ENCODE measurements at regions not wholly inside any gene's neighbourhood (a gene's known extent, or its start where the extent isn't known, plus 50 kb on each side); places are given as distances from the start of the nearest gene placed in this dataset.

GRCh38 chr5:125987677-125988255, 435.4 kb upstream of the GRAMD2B start:
- CTCF ChIA-PET, result interaction anchor here (0.7 kb wide), 1 partner anchor 248 kb away, joined by 3 read pairs; no protein-coding TSS in a partner anchor
- no peak for FAIRE-seq
- TF ChIP-seq MAX (IDR thresholded peaks at IDR 0.05; ENCODE audit: insufficient read depth, insufficient read length) (no peak), MYC (IDR thresholded peaks at IDR 0.05; ENCODE audit: low read depth, low read length) (no peak)
- TF ChIP-seq, protein P1, sequence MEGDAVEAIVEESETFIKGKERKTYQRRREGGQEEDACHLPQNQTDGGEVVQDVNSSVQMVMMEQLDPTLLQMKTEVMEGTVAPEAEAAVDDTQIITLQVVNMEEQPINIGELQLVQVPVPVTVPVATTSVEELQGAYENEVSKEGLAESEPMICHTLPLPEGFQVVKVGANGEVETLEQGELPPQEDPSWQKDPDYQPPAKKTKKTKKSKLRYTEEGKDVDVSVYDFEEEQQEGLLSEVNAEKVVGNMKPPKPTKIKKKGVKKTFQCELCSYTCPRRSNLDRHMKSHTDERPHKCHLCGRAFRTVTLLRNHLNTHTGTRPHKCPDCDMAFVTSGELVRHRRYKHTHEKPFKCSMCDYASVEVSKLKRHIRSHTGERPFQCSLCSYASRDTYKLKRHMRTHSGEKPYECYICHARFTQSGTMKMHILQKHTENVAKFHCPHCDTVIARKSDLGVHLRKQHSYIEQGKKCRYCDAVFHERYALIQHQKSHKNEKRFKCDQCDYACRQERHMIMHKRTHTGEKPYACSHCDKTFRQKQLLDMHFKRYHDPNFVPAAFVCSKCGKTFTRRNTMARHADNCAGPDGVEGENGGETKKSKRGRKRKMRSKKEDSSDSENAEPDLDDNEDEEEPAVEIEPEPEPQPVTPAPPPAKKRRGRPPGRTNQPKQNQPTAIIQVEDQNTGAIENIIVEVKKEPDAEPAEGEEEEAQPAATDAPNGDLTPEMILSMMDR (IDR thresholded peaks at IDR 0.05; ENCODE audit: extremely low read depth in 1 of 2, insufficient read depth in 1 of 2, low read depth in 1 of 2, low read length in 2 of 2), result no peak

DNA sequence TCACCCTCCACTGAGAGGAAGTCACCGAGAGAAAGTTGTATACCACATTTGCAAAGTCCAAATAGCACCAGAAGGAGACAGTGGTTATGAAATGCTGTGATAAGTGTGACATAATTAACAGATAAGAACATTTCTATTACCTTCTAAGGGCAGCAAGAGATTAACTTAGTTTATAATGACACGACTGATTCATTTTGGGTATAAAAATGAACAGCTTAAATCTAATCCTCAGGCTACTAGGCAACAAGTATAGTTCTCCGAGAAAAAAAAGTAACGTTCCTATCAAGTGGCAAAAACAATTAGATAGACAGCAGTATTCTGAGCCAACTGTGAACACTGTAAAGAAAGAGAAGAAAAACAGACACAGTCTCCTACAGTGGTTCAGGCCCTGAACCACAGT, 431.2 kb upstream of the GRAMD2B start:
- TF ChIP-seq POLR2A (IDR thresholded peaks at IDR 0.05; ENCODE audit: low read depth, low read length) (no peak), JUN (IDR thresholded peaks at IDR 0.05; ENCODE audit: borderline replicate concordance, insufficient read depth, insufficient read length, low read depth) (no peak), GATA2 (IDR thresholded peaks at IDR 0.05; ENCODE audit: insufficient read depth, insufficient read length, low read depth, low read length) (no peak), FOS (IDR thresholded peaks at IDR 0.05; ENCODE audit: borderline replicate concordance, insufficient read depth, low read length) (no peak), POLR2AphosphoS5 (IDR thresholded peaks at IDR 0.05; ENCODE audit: insufficient read depth, low read depth, low read length) (no peak), MYC (IDR thresholded peaks at IDR 0.05; ENCODE audit: low read depth, low read length) (no peak), EZH2 (IDR thresholded peaks at IDR 0.05; ENCODE audit: borderline replicate concordance, low read depth, low read length, severe bottlenecking) (no peak), MAX (IDR thresholded peaks at IDR 0.05; ENCODE audit: insufficient read depth, insufficient read length) (no peak)
- TF ChIP-seq, protein P1 (IDR thresholded peaks at IDR 0.05; ENCODE audit: extremely low read depth in 1 of 2, insufficient read depth in 1 of 2, low read depth in 1 of 2, low read length in 2 of 2), result no peak
- CTCF ChIA-PET, result no interaction called here
- POLR2A ChIA-PET, result no interaction called here
- Histone ChIP-seq H3K4me2 (ENCODE audit: insufficient read depth, low read length) (no peak overlapping the region), H4K20me1 (replicated peaks; ENCODE audit: control insufficient read depth, extremely low read depth, insufficient read depth, low read length) (no peaks in the 10 kb centered on the region), H3K4me1 (ENCODE audit: control insufficient read depth, extremely low read depth, insufficient read depth, low read length) (no peaks in the 10 kb centered on the region), H2AFZ (ENCODE audit: low read depth, low read length) (no peak overlapping the region), H3K27me3 (ENCODE audit: control insufficient read depth in 2 of 2, insufficient read depth in 2 of 2, low read length in 2 of 2) (no peaks in the 10 kb centered on the region), H3K9ac (replicated peaks; ENCODE audit: extremely low read depth, insufficient read depth, low read length) (no peak overlapping the region), H3K36me3 (ENCODE audit: control insufficient read depth in 2 of 2, extremely low read depth in 1 of 2, insufficient read depth in 2 of 2, low read length in 2 of 2) (no peaks in the 10 kb centered on the region), H3K27ac (ENCODE audit: insufficient read depth, low read depth, low read length) (no peak overlapping the region), H3K9me3 (replicated peaks; ENCODE audit: control insufficient read depth, insufficient read depth, low read length) (no peaks in the 10 kb centered on the region), H3K79me2 (ENCODE audit: control insufficient read depth, insufficient read depth, low read length) (no peaks in the 10 kb centered on the region), H3K9me1 (replicated peaks; ENCODE audit: control insufficient read depth, extremely low read depth, insufficient read depth, low read length) (no peaks in the 10 kb centered on the region), H3K4me3 (replicated peaks in 1 of 3; ENCODE audit: insufficient read depth in 1 of 3, low read depth in 1 of 3, low read length in 3 of 3) (no peak overlapping the region)
- no TSS peak for BruUV-seq (replicated peaks)
- intact Hi-C loops (cut with micrococcal nuclease) (no loop called here), dilution Hi-C loops (cut with MboI; ENCODE audit: extremely low pct_ligation_motif_present, low sequenced_read_pairs) (no loop called here)
- DNase-seq (ENCODE audit: low read depth, low spot score) (no peak), FAIRE-seq (no peak)

More at GRCh38 chr5:125987677-125988255, 435.4 kb upstream of the GRAMD2B start:
- DNase-seq (ENCODE audit: low read depth, low spot score), result no peak
- intact Hi-C loops (cut with micrococcal nuclease) (no loop called here), dilution Hi-C loops (cut with MboI; ENCODE audit: extremely low pct_ligation_motif_present, low sequenced_read_pairs) (no loop called here)
- Histone ChIP-seq H3K36me3 (ENCODE audit: control insufficient read depth in 2 of 2, extremely low read depth in 1 of 2, insufficient read depth in 2 of 2, low read length in 2 of 2) (no peaks in the 10 kb centered on the region), H3K9ac (replicated peaks; ENCODE audit: extremely low read depth, insufficient read depth, low read length) (no peak overlapping the region), H3K4me2 (ENCODE audit: insufficient read depth, low read length) (no peak overlapping the region), H3K4me3 (replicated peaks in 1 of 3; ENCODE audit: insufficient read depth in 1 of 3, low read depth in 1 of 3, low read length in 3 of 3) (no peak overlapping the region), H3K9me1 (replicated peaks; ENCODE audit: control insufficient read depth, extremely low read depth, insufficient read depth, low read length) (no peaks in the 10 kb centered on the region), H3K27me3 (ENCODE audit: control insufficient read depth in 2 of 2, insufficient read depth in 2 of 2, low read length in 2 of 2) (no peaks in the 10 kb centered on the region), H3K4me1 (ENCODE audit: control insufficient read depth, extremely low read depth, insufficient read depth, low read length) (no peaks in the 10 kb centered on the region), H3K27ac (ENCODE audit: insufficient read depth, low read depth, low read length) (no peak overlapping the region), H4K20me1 (replicated peaks; ENCODE audit: control insufficient read depth, extremely low read depth, insufficient read depth, low read length) (no peaks in the 10 kb centered on the region), H2AFZ (ENCODE audit: low read depth, low read length) (no peak overlapping the region), H3K79me2 (ENCODE audit: control insufficient read depth, insufficient read depth, low read length) (no peaks in the 10 kb centered on the region), H3K9me3 (replicated peaks; ENCODE audit: control insufficient read depth, insufficient read depth, low read length) (no peaks in the 10 kb centered on the region)
- POLR2A ChIA-PET, result no interaction called here
- BruUV-seq (replicated peaks), result no TSS peak

Data from endothelial cell of umbilical vein (primary cell).